ENCODE measurements at regions not wholly inside any gene's neighbourhood (a gene's known extent, or its start where the extent isn't known, plus 50 kb on each side); places are given as distances from the start of the nearest gene placed in this dataset.

- TF ChIP-seq CTCF (IDR thresholded peaks at IDR 0.05; ENCODE audit: insufficient read depth, low read depth, low read length) (no peak), EZH2 (IDR thresholded peaks at IDR 0.05; ENCODE audit: insufficient read depth, low read length) (no peak)
Observed at GRCh38 chr4:165707128-165707527, 165.9 kb upstream of the TLL1 start.

Measured in astrocyte (in vitro differentiated cells and primary cell).